ENCODE measurements at regions not wholly inside any gene's neighbourhood (a gene's known extent, or its start where the extent isn't known, plus 50 kb on each side); places are given as distances from the start of the nearest gene placed in this dataset.

DNA sequence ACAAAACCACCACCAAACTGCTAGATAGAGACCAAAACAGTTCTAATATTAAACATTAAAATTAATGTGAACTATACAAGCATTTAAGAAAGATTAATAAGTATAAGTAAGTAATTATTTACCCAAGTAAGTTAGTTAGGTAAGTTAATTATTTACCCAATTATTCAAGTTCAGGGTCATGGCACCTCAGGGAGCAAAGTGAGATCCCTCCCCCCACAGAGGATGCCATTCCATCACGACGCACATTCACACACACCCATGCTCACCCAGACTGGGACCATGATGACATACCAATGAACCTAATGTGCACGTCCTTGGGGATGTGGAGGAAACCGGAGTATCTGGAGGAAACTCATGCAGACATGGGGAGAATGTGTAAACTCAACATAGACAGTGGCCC is 229.1 kb downstream of the NR2F2 start:
- Histone ChIP-seq H3K27ac (ENCODE audit: low read depth, low read length) (no peak overlapping the region), H3K36me3 (ENCODE audit: insufficient read depth, low read length) (no peaks in the 10 kb centered on the region), H3K4me3 (ENCODE audit: low read length) (no peak overlapping the region), H3K27me3 (ENCODE audit: insufficient read depth, low read length) (no peaks in the 10 kb centered on the region), H3K4me1 (ENCODE audit: insufficient read depth, low read length) (no peaks in the 10 kb centered on the region), H3K9me3 (ENCODE audit: insufficient read depth, low read depth, low read length) (no peaks in the 10 kb centered on the region), H3K9ac (ENCODE audit: low read depth, low read length) (no peak overlapping the region)
- WGBS = 92% methylated on average over 4 of the region's 4 CpGs

DNA sequence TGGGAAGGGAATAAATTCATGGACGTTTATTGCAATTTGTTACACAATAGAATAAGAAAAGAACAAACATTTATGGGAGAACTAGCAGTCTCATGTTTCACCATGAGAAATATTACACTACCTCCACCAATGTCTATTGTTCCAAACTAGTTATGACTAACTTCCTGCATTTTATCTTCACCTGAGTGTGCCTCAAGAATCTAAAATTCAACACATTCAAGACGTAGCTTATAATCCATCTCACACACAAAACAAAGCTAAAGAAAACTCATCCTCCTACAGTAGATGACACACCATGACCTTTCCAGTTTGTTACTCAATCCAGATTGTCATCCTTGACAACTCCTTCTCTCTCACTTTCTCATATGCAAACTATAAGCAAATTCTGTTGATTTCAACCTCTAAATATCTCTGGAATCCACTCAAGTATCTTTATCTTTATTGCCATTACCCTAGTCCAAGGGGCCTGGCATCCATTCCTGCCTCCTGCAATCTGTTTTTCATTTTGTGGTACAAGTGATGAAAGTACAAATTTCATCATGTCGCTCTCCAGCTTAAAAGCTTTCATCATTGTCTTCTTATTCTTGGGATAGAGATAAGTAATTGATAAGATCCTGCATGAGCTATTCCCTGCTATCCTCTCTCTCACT is 229.9 kb downstream of the NR2F2 start:
- 98% methylated on average over 3 of the region's 3 CpGs for WGBS
- no peaks in the 10 kb centered on the region for H3K9me3 ChIP-seq (ENCODE audit: insufficient read depth, low read depth, low read length)
- no peak overlapping the region for H3K27ac ChIP-seq (ENCODE audit: low read depth, low read length)
- H3K9ac ChIP-seq (ENCODE audit: low read depth, low read length) = no peak overlapping the region
- no peak overlapping the region for H3K4me3 ChIP-seq (ENCODE audit: low read length)
- no peaks in the 10 kb centered on the region for H3K36me3 ChIP-seq (ENCODE audit: insufficient read depth, low read length)
- H3K27me3 ChIP-seq (ENCODE audit: insufficient read depth, low read length) = no peaks in the 10 kb centered on the region
- no peaks in the 10 kb centered on the region for H3K4me1 ChIP-seq (ENCODE audit: insufficient read depth, low read length)

- Histone ChIP-seq H3K9ac (ENCODE audit: low read depth, low read length) (no peak overlapping the region), H3K27me3 (ENCODE audit: insufficient read depth, low read length) (no peaks in the 10 kb centered on the region), H3K4me3 (ENCODE audit: low read length) (no peak overlapping the region), H3K27ac (ENCODE audit: low read depth, low read length) (no peak overlapping the region), H3K36me3 (ENCODE audit: insufficient read depth, low read length) (no peaks in the 10 kb centered on the region), H3K9me3 (ENCODE audit: insufficient read depth, low read depth, low read length) (no peaks in the 10 kb centered on the region), H3K4me1 (ENCODE audit: insufficient read depth, low read length) (no peaks in the 10 kb centered on the region)
- WGBS = 93% methylated on average over 2 of the region's 2 CpGs
These were observed 231.1 kb downstream of the NR2F2 start for GRCh38 chr15:96561593-96561992.

DNA sequence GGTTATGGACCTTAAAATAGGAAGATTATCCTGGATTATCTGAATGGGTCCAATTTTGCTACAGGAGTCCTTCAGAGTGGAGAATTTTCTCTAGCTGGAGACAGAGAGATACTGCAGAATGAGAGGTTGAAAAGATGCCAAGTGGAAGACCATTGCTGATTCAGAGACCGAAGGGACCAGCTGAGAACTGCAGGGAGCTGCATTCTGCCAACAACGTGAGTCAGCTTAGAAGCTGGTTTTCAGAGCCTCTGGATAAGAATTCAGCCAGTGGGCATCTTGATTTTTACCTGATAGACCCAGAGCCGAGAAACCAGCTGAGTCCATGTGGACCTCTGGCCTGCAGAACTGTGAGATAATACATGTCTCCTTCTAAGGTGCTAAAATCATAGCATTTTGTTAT is 234.0 kb downstream of the NR2F2 start:
- Histone ChIP-seq H3K9me3 (ENCODE audit: insufficient read depth, low read depth, low read length) (no peaks in the 10 kb centered on the region), H3K36me3 (ENCODE audit: insufficient read depth, low read length) (no peaks in the 10 kb centered on the region), H3K4me3 (ENCODE audit: low read length) (no peak overlapping the region), H3K9ac (ENCODE audit: low read depth, low read length) (no peak overlapping the region), H3K27me3 (ENCODE audit: insufficient read depth, low read length) (no peaks in the 10 kb centered on the region), H3K4me1 (ENCODE audit: insufficient read depth, low read length) (no peaks in the 10 kb centered on the region), H3K27ac (ENCODE audit: low read depth, low read length) (no peak overlapping the region)
- 90% methylated on average over 3 of the region's 3 CpGs for WGBS

DNA sequence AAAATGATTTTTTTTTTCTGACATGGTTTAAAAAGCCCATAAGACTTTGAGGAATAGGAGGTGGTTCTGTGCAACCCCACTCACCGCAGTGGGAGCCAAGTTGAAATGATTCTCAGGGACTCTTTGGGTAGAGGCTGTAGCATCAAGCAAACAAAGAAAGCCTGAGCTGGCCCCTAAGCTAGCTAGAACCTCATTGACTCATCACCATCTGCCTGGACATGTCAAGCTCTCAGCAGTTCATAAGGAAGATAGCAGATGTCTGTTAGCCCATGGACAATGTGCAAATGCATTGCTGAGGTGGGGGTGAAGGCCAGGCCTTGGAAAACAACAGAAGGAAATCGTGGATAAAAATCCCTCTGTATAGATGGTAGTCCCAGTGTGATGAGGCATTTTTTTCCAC is 234.8 kb downstream of the NR2F2 start:
- 100% methylated on average over 1 of the region's 2 CpGs for WGBS
- no peak overlapping the region for H3K27ac ChIP-seq (ENCODE audit: low read depth, low read length)

GRCh38 chr15:96574782-96575181 is 244.3 kb downstream of the NR2F2 start:
- no peaks in the 10 kb centered on the region for H3K9me3 ChIP-seq (ENCODE audit: insufficient read depth, low read depth, low read length)
- H3K27me3 ChIP-seq (ENCODE audit: insufficient read depth, low read length) = no peaks in the 10 kb centered on the region
- H3K36me3 ChIP-seq (ENCODE audit: insufficient read depth, low read length) = no peaks in the 10 kb centered on the region
- H3K4me3 ChIP-seq (ENCODE audit: low read length) = no peak overlapping the region
- 96% methylated on average over 10 of the region's 10 CpGs for WGBS
- H3K27ac ChIP-seq (ENCODE audit: low read depth, low read length) = no peak overlapping the region
- H3K9ac ChIP-seq (ENCODE audit: low read depth, low read length) = no peak overlapping the region
- H3K4me1 ChIP-seq (ENCODE audit: insufficient read depth, low read length) = no peaks in the 10 kb centered on the region

More for the DNA sequence above, 234.8 kb downstream of the NR2F2 start:
- no peaks in the 10 kb centered on the region for H3K36me3 ChIP-seq (ENCODE audit: insufficient read depth, low read length)
- no peaks in the 10 kb centered on the region for H3K27me3 ChIP-seq (ENCODE audit: insufficient read depth, low read length)
- H3K9ac ChIP-seq (ENCODE audit: low read depth, low read length) = no peak overlapping the region
- no peaks in the 10 kb centered on the region for H3K9me3 ChIP-seq (ENCODE audit: insufficient read depth, low read depth, low read length)
- no peak overlapping the region for H3K4me3 ChIP-seq (ENCODE audit: low read length)
- no peaks in the 10 kb centered on the region for H3K4me1 ChIP-seq (ENCODE audit: insufficient read depth, low read length)

- Histone ChIP-seq H3K27ac (ENCODE audit: low read depth, low read length) (no peak overlapping the region), H3K36me3 (ENCODE audit: insufficient read depth, low read length) (no peaks in the 10 kb centered on the region), H3K4me3 (ENCODE audit: low read length) (no peak overlapping the region), H3K9me3 (ENCODE audit: insufficient read depth, low read depth, low read length) (no peaks in the 10 kb centered on the region), H3K9ac (ENCODE audit: low read depth, low read length) (no peak overlapping the region), H3K4me1 (ENCODE audit: insufficient read depth, low read length) (peaks cover 6% of the 10 kb centered on the region; the same call in 1 of the 2 replicates), H3K27me3 (ENCODE audit: insufficient read depth, low read length) (no peaks in the 10 kb centered on the region)
- WGBS = 93% methylated on average over 5 of the region's 6 CpGs
These were observed 246.1 kb downstream of the NR2F2 start for GRCh38 chr15:96576596-96576995.

DNA sequence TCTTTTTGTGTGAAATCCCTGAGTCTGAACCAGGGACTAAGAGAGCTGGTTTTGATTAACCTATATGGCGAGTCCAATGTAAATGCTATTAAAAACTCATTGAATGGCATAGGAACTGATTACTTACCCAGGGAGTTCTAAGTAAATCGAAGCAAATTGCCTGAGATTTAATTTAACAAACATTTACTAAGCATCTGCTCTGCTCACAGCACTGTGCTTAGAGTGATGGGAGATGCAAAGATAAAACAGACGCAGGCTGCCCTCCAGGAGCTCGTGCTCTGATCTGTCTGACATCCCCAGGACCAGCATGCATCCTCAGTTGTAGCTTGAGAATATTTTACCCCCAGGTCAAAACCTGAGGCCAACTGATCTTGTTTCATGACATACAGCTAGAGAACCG is 247.9 kb downstream of the NR2F2 start:
- H3K27me3 ChIP-seq (ENCODE audit: insufficient read depth, low read length) = no peaks in the 10 kb centered on the region
- 94% methylated on average over 5 of the region's 5 CpGs for WGBS
- no peaks in the 10 kb centered on the region for H3K36me3 ChIP-seq (ENCODE audit: insufficient read depth, low read length)
- H3K4me3 ChIP-seq (ENCODE audit: low read length) = no peak overlapping the region
- no peaks in the 10 kb centered on the region for H3K9me3 ChIP-seq (ENCODE audit: insufficient read depth, low read depth, low read length)
- peaks cover 6% of the 10 kb centered on the region; the same call in 1 of the 2 replicates for H3K4me1 ChIP-seq (ENCODE audit: insufficient read depth, low read length)
- H3K27ac ChIP-seq (ENCODE audit: low read depth, low read length) = no peak overlapping the region
- H3K9ac ChIP-seq (ENCODE audit: low read depth, low read length) = no peak overlapping the region

DNA sequence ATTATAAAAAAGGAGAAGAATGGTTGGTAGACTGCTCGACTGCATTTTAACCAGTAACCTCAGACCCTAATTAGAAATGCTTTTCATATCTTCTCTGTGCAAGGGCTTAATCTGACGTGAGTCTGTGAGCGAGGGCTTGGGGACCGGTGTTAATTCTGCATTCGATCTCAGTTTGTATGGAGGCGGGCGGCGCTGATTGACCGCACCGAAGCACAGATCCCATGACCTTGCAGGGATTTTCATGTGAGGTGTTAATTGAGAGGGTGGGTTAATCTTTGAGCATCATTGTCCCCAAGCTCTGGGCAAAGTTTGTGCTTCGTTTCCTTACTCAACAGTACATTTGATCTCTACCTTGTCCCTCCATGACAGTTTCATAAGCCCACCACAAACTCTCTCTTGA is 250.9 kb downstream of the NR2F2 start:
- no peaks in the 10 kb centered on the region for H3K36me3 ChIP-seq (ENCODE audit: insufficient read depth, low read length)
- H3K27ac ChIP-seq (ENCODE audit: low read depth, low read length) = no peak overlapping the region
- H3K9ac ChIP-seq (ENCODE audit: low read depth, low read length) = no peak overlapping the region
- peaks cover 17% of the 10 kb centered on the region for H3K4me1 ChIP-seq (ENCODE audit: insufficient read depth, low read length)
- 91% methylated on average over 11 of the region's 11 CpGs for WGBS
- H3K27me3 ChIP-seq (ENCODE audit: insufficient read depth, low read length) = no peaks in the 10 kb centered on the region
- no peaks in the 10 kb centered on the region for H3K9me3 ChIP-seq (ENCODE audit: insufficient read depth, low read depth, low read length)
- no peak overlapping the region for H3K4me3 ChIP-seq (ENCODE audit: low read length)

GRCh38 chr15:96582473-96582872 is 252.0 kb downstream of the NR2F2 start:
- Histone ChIP-seq H3K4me1 (ENCODE audit: insufficient read depth, low read length) (peaks cover 23% of the 10 kb centered on the region), H3K27me3 (ENCODE audit: insufficient read depth, low read length) (no peaks in the 10 kb centered on the region), H3K4me3 (ENCODE audit: low read length) (no peak overlapping the region), H3K9me3 (ENCODE audit: insufficient read depth, low read depth, low read length) (no peaks in the 10 kb centered on the region), H3K27ac (ENCODE audit: low read depth, low read length) (no peak overlapping the region), H3K36me3 (ENCODE audit: insufficient read depth, low read length) (no peaks in the 10 kb centered on the region), H3K9ac (ENCODE audit: low read depth, low read length) (no peak overlapping the region)
- 93% methylated on average over 11 of the region's 11 CpGs for WGBS

DNA sequence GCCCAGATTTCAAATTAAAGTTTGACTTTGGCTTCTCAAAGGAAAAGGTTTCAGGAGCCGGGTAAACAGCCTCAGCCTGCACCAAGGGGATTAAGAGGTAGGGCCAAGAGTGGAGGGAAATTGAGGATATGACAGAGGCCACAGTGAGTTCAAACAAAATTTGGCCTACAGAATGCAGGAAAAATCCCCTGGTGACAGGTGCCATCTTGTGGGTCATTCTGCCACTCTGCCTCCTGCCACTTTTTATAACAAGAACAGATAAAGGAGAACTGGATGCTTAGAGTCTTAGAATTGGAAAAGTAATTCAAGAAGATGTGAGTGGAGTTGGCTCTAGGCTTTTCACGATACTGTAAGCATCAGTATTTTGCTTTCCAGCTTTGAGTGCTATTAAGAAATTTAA is 253.2 kb downstream of the NR2F2 start:
- peaks cover 32% of the 10 kb centered on the region for H3K4me1 ChIP-seq (ENCODE audit: insufficient read depth, low read length)
- no peaks in the 10 kb centered on the region for H3K27me3 ChIP-seq (ENCODE audit: insufficient read depth, low read length)
- no peaks in the 10 kb centered on the region for H3K36me3 ChIP-seq (ENCODE audit: insufficient read depth, low read length)
- no peak overlapping the region for H3K27ac ChIP-seq (ENCODE audit: low read depth, low read length)
- H3K9ac ChIP-seq (ENCODE audit: low read depth, low read length) = no peak overlapping the region
- 87% methylated on average over 2 of the region's 2 CpGs for WGBS
- H3K4me3 ChIP-seq (ENCODE audit: low read length) = no peak overlapping the region
- no peaks in the 10 kb centered on the region for H3K9me3 ChIP-seq (ENCODE audit: insufficient read depth, low read depth, low read length)

Data from HUES64 (cell line).